HL-60 (cell line): ENCODE measurements at regions not wholly inside any gene's neighbourhood (a gene's known extent, or its start where the extent isn't known, plus 50 kb on each side); places are given as distances from the start of the nearest gene placed in this dataset.

ENCODE experiments used
- CTCF ChIP-seq: IDR thresholded peaks from one replicate; pipeline ENCODE4 v1.5.1; 2011; ENCODE audit warnings: low read length, control low read depth, inconsistent platforms; ENCODE audit not compliant: insufficient read depth
- GABPA ChIP-seq: IDR thresholded peaks from 2 replicates; pipeline ENCODE4 v1.6.1; 2012; ENCODE audit warnings: low read depth
- POLR2AphosphoS5 ChIP-seq: IDR thresholded peaks from 2 replicates; pipeline ENCODE4 v1.6.1; 2012; ENCODE audit warnings: low read depth

- no peak for TF ChIP-seq CTCF
- TF ChIP-seq GABPA = no peak
- no peak for TF ChIP-seq POLR2AphosphoS5
Observed at GRCh38 chr3:28613511-28614106, 265.0 kb upstream of the AZI2 start.
